GM19025 (cell line): ENCODE measurements at regions not wholly inside any gene's neighbourhood (a gene's known extent, or its start where the extent isn't known, plus 50 kb on each side); places are given as distances from the start of the nearest gene placed in this dataset.
A peak's percentile ranks its signal among the peaks of the same experiment; 100 is the strongest.
"Not testable (repeated sequence)": the region's sequence is repeated elsewhere in the genome, so short reads cannot be mapped to it uniquely, and the experiment has no call there.

Source experiments
- ATAC-seq: cut with Tn5 transposase; IDR thresholded peaks from one replicate; pipeline ENCODE4 v1.9.1; 2021; ENCODE audit warnings: mild to moderate bottlenecking, low read depth, moderate library complexity; ENCODE audit not compliant: unreplicated experiment

DNA sequence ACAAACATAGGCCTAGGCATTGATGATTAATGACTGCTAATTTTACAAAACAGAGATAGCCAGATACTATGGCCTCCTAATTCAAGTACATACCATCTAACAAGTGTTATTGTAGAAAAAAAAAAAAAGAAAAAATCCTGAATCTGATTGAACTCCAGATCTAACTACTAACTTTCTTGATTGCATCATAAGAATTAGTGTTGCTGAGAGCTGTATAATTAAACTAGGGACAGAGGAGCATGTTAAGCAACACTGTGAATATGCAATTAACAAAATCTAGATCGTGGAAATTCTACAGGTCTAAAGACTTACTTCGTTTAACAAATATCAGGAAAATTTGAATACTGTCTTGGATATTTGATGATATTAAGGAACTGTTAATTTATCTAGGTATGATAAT, 208.3 kb upstream of the ZNF608 start:
- no peak for ATAC-seq

DNA sequence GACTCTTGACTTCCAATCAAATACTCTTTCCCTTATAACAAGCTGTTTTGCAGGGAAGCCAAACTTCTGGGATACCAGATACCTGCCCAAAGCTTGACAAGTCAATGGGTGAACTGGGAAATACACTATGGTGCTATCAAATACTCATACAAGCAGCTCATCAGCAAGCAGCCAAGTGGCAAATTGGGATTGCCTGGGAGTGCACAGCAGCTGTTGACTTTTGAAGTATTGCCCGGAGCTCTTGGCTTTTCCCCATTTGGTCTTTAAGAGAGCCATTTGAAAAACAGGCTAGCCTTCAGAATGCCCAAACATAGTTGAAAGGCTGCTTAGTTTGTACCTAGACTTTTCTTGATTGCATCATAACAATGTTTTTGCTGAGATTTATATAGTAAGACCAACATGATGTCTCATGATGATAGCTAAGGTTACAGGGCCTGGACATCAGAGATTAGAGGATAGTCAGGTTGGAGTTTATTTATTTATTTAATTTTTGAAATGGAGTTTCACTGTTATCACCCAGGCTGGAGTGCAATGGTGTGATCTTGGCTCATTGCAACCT, 210.1 kb upstream of the ZNF608 start:
- ATAC-seq = no peak

DNA sequence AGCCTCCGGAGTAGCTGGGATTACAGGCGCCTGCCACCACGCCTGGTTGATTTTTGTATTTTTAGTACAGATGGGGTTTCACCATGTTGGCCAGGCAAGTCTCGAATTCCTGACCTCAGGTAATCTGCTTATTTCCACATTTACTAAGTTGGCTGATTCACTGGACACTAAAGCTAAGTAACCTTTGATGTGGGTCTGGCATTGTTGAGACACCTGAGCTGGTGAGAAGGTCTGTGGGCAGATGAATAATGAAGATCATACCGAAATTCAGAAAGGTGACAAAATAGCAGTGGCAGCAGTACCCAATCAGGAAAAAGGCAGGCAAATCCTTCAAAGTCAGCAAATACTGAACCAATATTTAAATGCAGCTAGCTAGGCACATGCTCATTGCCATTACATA, 210.6 kb upstream of the ZNF608 start:
- no peak for ATAC-seq

DNA sequence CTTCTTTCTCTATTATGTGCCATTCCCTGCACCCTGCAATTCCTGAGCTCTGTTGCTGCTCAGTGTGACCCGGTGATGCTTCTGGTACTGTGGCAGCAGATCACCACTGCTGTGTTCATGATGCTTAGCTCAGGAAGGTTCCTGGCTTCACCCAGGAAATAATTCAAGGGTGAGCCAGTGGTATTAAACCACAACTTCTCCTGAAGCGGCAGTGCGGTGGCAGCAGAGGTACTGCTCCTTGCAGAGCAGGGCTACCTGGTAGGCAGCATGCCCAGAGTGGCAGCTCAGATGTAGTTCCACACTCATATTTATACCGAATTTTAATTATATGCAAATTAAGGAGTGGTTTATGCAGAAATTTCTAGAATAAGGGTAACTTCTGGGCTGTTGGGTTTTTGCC, 213.8 kb upstream of the ZNF608 start:
- no peak for ATAC-seq

DNA sequence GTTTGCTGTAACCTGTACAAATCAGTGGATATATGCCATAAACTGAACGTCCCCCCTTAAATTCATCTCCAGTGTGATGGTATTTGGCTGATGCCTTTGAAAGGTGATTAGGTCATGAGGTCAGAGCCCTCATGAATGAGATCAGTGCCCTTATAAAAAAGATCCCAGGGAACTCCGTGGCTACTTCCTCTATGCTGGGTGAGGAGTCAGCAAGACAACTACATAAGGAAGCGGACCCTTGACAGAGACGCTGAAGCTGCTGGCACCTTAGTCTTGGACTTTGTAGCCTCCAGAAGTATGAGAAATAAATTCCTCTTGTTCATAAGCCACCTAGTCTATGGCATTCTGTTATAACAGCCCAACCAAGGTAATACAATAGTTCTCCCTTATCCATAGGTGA, 215.1 kb upstream of the ZNF608 start:
- ATAC-seq = no peak

DNA sequence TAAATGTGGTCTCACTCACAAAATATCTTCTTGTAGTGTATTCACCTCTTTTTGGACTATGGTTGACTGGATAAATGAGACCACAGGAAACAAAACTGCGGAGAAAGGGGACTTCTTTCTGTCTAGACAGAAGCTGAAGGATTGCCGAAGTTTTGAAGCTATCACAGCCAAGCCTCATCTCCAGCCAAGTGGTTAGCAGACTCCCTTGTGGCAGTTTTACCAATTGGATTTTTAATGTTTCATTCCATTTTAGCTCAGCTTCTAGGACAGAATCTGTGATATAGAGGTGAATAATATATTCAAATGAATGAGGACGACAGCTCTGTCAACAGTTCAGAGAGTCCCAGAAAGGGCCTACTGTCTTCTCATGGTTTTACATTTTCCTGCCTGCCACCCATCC, 215.7 kb upstream of the ZNF608 start:
- ATAC-seq = no peak

DNA sequence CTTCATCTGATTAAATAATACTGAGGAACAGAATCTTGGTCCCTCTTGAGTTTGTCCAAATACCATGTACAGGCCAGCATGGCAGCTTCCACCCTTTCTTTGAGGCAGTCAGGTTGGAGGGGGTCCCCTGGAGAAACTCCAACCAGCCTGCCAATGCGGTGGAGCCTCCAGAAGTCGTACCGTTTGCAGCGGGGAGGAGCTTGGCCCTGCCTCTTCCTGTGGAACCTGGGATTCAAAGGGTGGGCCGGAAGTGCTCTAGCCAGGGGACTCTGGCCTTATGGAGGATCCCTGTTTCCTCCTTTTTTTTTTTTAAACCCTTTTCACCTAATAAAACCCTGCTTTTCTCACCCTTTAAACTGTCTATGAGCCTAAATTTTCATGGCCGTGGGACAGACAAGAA, 216.3 kb upstream of the ZNF608 start:
- no peak for ATAC-seq

DNA sequence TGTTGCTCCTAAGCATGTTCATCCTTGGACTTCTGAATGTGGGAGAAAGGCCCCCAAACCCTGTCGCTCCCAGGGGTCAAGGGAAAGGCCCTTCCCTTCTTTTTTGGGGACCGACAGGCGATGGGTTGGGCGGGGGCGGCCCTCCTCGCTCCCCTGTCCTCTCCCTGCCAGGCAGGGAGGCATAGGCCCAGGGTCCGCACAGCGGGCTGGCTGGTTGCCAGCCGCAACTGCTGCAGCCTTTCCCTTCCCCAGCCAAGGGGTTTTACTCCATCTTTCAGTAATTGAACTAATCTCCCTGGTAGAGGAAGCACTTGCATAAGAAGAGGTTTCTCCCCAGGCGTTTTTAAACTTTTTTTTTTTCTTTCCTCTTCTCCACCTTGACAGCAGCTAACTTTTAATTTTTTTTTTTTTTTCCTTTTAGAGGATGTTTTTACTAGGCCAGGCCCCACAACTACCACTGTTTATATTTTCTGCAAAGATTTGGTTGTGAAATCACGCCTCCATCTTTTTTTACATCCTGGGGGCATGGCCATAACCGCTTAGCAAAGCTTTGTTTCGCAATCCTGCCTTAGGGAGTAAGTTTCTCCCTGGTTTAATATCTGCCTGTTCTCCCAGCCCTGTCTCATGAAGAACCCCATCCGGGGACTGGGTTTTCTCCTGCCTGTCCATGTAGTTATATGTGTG, 216.9 kb upstream of the ZNF608 start:
- no peak for ATAC-seq

DNA sequence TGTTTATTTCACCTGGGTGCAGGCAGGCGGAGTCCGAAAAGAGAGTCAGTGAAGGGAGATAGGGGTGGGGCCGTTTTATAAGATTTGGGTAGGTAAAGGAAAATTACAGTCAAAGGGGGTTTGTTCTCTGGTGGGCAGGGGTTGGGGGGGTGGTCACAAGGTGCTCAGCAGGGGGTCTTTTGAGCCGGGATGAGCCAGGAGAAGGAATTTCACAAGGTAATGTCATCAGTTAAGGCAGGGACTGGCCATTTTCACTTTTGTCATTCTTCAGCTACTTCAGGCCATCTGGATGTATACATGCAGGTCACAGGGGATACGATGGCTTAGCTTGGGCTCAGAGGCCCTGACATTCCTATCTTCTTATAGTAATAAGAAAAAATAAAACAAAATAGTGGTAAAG, 220.3 kb upstream of the ZNF608 start:
- ATAC-seq = not testable (repeated sequence)

DNA sequence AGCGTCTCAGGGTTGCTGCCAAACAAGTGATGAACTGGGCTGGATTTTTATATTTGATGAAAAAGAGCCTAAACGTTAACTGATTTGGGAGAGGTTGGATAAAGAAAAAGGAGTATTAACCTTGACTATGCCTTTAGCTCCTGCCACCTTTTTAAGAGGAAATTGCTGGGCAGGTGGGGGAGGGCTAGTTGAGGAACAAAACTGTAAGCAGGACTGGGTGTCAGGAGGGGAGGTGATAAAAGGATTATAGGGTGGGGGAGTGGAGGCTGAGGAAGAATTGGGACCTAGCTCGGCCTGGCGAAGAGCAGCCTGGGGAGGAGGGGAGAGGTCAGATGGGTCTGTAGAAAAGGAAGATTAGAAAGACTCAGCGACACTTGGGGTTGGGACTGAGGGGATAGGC, 223.9 kb upstream of the ZNF608 start:
- not testable (repeated sequence) for ATAC-seq

DNA sequence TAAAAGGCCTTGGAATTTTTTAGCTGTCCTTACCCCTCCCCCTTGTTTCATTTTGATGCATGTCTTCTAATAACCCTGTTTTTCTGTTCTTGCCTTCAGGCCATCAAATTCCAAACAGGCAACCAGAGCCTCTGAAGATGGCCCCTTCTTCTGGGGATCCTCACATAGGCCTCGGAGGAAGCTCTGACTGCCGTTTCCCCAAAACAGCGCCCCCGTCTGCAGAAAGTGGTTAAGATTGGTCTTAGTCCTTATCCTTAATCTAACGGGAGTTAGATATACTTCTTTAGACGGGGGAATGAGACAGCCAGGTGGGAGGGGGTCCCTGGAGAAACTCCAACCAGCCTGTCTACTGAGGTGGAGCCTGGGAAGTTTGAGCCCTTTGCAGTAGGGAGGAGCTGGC, 226.3 kb upstream of the ZNF608 start:
- ATAC-seq = no peak

DNA sequence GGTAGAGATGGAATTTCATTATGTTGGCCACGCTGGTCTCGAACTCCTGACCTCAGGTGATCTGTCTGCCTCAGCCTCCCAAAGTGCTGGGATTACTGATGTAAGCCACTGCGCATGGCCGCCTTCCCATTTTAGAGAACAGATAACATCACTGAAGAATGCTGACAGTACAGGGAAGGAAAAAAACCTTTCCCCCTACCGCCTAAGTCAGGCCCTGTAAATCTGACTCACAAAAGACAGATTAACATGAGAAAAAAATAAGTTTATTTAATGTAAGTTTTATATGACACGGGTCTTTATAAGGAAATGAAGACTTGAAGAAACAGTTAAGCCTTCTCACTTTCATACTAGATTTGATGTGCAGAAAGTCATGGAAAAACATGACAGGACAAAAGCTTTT, 227.2 kb upstream of the ZNF608 start:
- no peak for ATAC-seq

DNA sequence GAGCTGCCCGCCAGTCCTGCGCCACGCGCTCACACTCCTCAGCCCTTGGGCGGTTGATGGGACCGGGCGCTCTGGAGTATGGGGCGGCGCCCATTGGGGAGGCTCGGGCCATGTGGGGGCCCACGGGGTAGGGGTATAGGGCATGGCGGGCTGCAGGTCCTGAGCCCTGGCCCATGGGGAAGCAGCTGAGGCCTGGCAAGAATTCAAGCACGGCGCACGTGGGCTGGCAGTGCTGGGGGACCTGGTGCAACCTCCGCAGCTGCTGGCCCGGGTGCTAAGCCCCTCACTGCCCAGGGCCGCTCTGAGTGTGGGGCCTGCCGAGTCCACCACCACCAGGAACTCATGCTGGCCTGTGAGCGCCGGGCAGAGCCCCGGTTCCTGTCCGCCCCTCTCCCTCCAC, 229.6 kb upstream of the ZNF608 start:
- no peak for ATAC-seq

DNA sequence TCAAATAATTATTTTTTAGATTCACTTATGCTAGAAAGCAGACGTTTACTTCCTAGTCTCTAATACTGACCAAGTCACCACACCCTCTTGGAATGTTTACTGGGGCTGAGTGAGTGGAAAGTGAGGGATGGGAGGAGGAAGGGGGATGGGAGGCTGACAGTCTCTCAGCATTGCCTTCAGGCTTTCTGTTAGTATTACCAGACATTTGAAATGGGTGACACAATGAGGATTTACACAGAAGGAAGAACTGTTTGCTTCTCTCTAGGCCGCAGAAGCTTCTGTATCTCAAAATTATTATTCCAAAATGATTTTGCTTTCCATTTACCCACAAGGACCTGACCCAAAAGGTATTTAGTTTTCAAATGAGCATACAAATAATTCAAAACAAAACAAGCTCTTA, 232.8 kb upstream of the ZNF608 start:
- ATAC-seq = no peak

DNA sequence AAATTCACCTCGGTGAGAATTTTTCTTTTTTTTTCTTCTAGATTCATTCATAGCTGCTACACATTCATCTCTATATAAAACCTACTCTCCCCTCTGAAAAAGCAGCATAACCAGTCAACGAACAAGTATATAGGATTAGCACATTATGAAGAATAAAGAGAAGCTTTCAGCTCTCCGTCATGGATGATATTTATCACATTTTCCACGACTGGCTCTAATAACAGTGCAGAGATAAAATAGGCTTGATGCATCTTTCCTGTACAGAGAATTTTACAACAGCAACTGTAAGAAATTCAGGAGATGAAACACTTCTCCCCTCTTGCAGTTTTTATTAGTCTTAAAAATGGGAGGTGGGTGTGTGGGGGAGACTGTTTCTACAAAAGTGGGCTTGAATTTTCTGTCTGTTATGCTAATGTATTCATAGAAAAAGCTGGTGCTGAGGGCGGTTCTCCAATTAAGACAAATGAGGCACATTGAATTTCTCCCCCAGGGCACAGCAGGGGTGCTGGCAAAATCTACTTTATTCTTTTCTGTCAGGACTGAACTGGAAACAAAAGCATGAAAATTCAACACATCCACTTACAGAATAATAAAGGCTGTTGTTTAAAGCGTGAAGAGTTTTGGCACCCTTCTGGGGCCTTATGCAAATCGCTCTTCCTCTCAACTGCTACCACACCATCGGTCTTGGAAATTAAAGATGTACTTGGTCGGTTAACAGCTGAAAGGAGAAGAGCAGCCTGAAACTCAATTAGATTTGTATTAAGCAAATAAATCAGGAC, 233.9 kb upstream of the ZNF608 start:
- ATAC-seq = peak; percentile 91

DNA sequence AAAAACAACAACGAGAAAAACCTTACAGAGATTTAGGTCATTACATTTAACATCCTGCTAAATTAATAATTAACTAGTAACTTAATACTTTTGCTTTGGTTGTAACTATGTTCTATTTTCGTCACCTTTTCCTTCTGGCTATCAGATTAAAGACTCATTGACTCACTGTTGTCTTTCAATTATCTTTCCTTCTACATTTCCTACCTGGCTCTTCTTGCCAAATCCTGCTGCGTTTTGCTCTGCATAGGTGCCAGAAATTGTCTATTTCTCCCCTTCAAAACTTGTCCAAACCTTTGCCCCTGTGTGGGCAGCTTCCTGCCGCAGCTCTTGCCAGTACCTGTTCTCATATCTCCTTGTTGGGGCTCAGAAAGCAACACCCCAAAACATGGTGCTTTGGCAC, 235.5 kb upstream of the ZNF608 start:
- no peak for ATAC-seq

DNA sequence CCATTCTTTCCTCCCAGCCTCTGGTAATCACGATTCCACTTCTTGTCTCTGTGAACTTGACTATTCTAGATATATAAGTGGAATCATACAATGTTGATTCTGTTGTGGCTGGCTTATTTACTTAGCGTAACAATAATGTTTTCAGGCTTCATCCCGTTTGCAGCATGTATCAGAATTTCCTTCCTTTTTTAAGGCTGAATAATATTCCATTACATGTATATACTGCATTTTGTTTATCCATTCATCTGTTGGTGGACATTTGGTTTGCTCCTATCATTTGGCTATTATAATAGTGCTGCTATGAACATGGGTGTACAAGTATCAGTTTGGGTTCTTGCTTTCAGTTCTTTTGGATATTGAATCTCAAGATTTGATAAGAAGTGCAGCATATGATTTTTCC, 239.7 kb upstream of the ZNF608 start:
- ATAC-seq = no peak

DNA sequence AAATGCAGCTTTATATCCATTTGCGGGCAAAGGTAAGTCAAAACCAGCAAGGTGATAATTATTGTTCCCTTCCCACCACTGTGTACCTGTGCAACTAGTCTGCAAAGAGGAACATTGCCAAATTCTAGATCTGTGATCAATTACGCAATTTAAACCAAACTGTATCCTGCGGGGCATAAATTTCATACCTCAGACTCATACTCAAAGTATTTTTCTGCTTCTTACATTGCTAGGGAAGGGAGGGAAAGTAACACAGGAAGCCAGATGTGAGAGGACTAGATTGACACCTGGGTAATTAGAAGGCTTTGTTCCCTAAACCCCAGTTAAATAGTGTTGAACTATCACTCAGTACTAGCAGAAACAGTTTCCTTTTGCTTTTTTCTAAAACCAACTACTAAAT, 240.2 kb upstream of the ZNF608 start:
- ATAC-seq = no peak

DNA sequence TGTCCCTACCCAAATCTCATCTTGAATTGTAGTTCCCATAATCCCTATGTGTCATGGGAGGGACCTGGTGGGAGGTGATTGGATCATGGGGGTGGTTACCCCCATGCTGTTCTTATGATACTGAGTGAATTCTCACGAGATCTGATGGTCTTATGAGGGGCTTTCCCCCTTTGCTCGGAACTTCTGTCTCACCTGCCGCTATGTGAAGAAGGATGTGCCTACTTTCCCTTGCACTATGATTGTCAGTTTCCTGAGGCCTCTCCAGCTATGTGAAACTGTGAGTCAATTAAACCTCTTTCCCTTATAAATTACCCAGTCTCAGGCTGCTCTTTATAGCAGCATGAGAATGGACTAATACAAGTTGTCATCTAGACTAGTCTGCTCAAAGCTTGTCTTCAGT, 241.3 kb upstream of the ZNF608 start:
- ATAC-seq = not testable (repeated sequence)

DNA sequence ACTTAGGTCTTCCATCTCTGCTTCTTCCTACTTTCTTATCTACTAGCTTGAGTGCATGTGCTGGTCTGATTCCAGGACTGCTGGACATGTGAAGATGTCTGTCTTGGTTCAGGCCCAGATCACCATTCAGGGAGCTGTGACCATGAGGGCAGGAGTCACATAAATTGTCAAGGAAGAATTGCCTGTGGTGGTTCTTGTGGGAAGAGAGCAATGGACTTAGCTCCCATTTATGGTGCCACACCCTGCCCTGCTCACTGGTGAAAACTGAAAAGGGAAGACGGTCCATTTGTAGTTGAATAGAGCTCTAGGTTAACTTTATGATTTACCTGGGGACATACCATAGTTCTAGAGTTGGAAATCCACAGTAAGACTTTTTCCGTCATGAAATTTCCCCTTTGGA, 244.3 kb upstream of the ZNF608 start:
- no peak for ATAC-seq

DNA sequence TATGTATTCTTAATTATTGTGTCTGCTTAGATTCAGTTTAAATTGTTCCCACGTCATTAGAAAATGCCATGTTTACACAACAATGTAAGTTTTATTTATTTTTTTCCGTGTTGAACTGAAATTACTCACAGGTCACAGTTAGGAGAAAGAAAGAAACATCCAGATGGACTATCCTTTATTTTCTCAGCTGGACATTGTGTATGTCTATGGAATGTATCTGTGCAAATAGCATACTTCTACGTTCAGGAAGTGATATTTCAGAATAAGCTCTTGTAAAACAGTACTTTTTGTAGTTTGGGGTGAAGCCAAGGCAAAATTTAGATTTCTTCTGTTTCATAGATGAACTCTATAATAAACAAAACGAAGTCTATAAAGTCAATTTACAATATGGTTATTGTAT, 249.0 kb upstream of the ZNF608 start:
- no peak for ATAC-seq
